IMR-90 (cell line): ENCODE measurements at regions not wholly inside any gene's neighbourhood (a gene's known extent, or its start where the extent isn't known, plus 50 kb on each side); places are given as distances from the start of the nearest gene placed in this dataset.

Experiments
- ATAC-seq: fragments of 200-7000 bp; cut with Tn5 transposase; 2 replicates; pipeline ENCODE4 v1.9.1; 2020; ENCODE audit warnings: low read depth, mild to moderate bottlenecking, moderate library complexity
- BruUV-seq: library from RNA; stranded (reverse); fragments of 400-500 nt; replicated peaks from 2 replicates; lab custom pipeline; 2021; lab: Mats Ljungman, UMichigan
- CTCF ChIA-PET: fragments of 300-600 bp; formaldehyde crosslinking; extraction: SDS; loops from one replicate; lab custom pipeline; 2021; ENCODE audit warnings: antibody characterized with exemption; lab: Yijun Ruan, JAX
- POLR2A ChIA-PET: fragments of 300-600 bp; sonication (Branson Sonifier 250); formaldehyde crosslinking; loops from one replicate; lab custom pipeline; 2022; ENCODE audit warnings: antibody characterized with exemption; ENCODE audit not compliant: unreplicated experiment; lab: Charles Lee
- DNase-seq: peaks from one replicate; pipeline ENCODE4 v3.0.0; 2013
- H2AFZ ChIP-seq: replicated peaks from 2 replicates; pipeline ENCODE3; 2013; ENCODE audit warnings: low read length, mild to moderate bottlenecking; ENCODE audit not compliant: poor library complexity
- H2AK5ac ChIP-seq: 2 replicates; pipeline ENCODE4 v1.6.1; 2013; ENCODE audit warnings: low read depth, low read length, inconsistent platforms
- H2AK9ac ChIP-seq: replicated peaks from 2 replicates; pipeline ENCODE3; 2013; ENCODE audit warnings: mild to moderate bottlenecking, low read depth, low read length, moderate library complexity; ENCODE audit not compliant: poor library complexity
- H2BK120ac ChIP-seq: 2 replicates; pipeline ENCODE4 v1.6.1; 2013; ENCODE audit warnings: low read depth, low read length, inconsistent platforms
- H2BK15ac ChIP-seq: 3 replicates; pipeline ENCODE4 v1.6.1; 2013; ENCODE audit warnings: low read depth, low read length, inconsistent platforms
- H2BK20ac ChIP-seq: 2 replicates; pipeline ENCODE4 v1.6.1; 2013; ENCODE audit warnings: low read depth, mild to moderate bottlenecking, inconsistent platforms, low read length, moderate library complexity
- H2BK5ac ChIP-seq: 2 replicates; pipeline ENCODE4 v1.6.1; 2013; ENCODE audit warnings: mild to moderate bottlenecking, low read depth, low read length, inconsistent platforms; ENCODE audit not compliant: poor library complexity, severe bottlenecking
- H3K14ac ChIP-seq: replicated peaks from 2 replicates; pipeline ENCODE4 v1.6.1; 2013; ENCODE audit warnings: low read depth, low read length, inconsistent platforms
- H3K18ac ChIP-seq: 2 replicates; pipeline ENCODE4 v1.6.1; 2013; ENCODE audit warnings: low read depth, low read length, control low read depth
- H3K23ac ChIP-seq: 2 replicates; pipeline ENCODE4 v1.6.1; 2013; ENCODE audit warnings: low read depth, low read length, inconsistent platforms
- H3K27ac ChIP-seq: 2 replicates; pipeline ENCODE4 v1.5.1; 2013; ENCODE audit warnings: mild to moderate bottlenecking, control low read depth, low read length; ENCODE audit not compliant: insufficient read depth
- H3K27me3 ChIP-seq: 2 replicates; pipeline ENCODE4 v1.6.1; 2013; ENCODE audit warnings: low read length; ENCODE audit not compliant: control insufficient read depth, insufficient read depth
- H3K36me3 ChIP-seq: 2 replicates; pipeline ENCODE4 v1.6.1; 2013; ENCODE audit warnings: low read length, mixed read lengths; ENCODE audit not compliant: control insufficient read depth, insufficient read depth
- H3K4ac ChIP-seq: 2 replicates; pipeline ENCODE4 v1.6.1; 2013; ENCODE audit warnings: low read depth, low read length, inconsistent platforms
- H3K4me1 ChIP-seq: 2 replicates; pipeline ENCODE4 v1.6.1; 2013; ENCODE audit warnings: low read length, mixed read lengths; ENCODE audit not compliant: control insufficient read depth, insufficient read depth
- H3K4me2 ChIP-seq: 2 replicates; pipeline ENCODE4 v1.6.1; 2013; ENCODE audit warnings: low read depth, mild to moderate bottlenecking, control low read depth, low read length, moderate library complexity
- H3K4me3 ChIP-seq: 2 replicates; pipeline ENCODE4 v1.5.1; 2013; ENCODE audit warnings: low read depth, mild to moderate bottlenecking, control low read depth, low read length, moderate library complexity; ENCODE audit not compliant: insufficient read depth
- H3K56ac ChIP-seq: 2 replicates; pipeline ENCODE4 v1.6.1; 2013; ENCODE audit warnings: low read length, inconsistent platforms; ENCODE audit not compliant: insufficient read depth; ENCODE audit errors: extremely low read depth
- H3K79me1 ChIP-seq, 2 experiments: 2 replicates each; pipeline ENCODE4 v1.6.1; 2013; ENCODE audit warnings: low read length in 2 of 2, inconsistent platforms in 1 of 2, low read depth in 1 of 2
- H3K9ac ChIP-seq: 2 replicates; pipeline ENCODE4 v1.6.1; 2013; ENCODE audit warnings: low read depth, low read length, control low read depth
- H3K9me1 ChIP-seq: 2 replicates; pipeline ENCODE4 v1.6.1; 2013; ENCODE audit warnings: low read length, inconsistent platforms; ENCODE audit not compliant: insufficient read depth
- H3K9me3 ChIP-seq: 2 replicates; pipeline ENCODE4 v1.6.1; 2013; ENCODE audit warnings: low read length; ENCODE audit not compliant: control insufficient read depth, insufficient read depth
- H4K20me1 ChIP-seq: 2 replicates; pipeline ENCODE4 v1.6.1; 2013; ENCODE audit warnings: low read length, inconsistent platforms; ENCODE audit not compliant: insufficient read depth
- H4K5ac ChIP-seq: 2 replicates; pipeline ENCODE4 v1.6.1; 2013; ENCODE audit warnings: mild to moderate bottlenecking, low read depth, low read length, control low read depth
- H4K8ac ChIP-seq, 2 experiments: 2 replicates each; pipeline ENCODE4 v1.6.1; 2013; ENCODE audit warnings: low read depth in 2 of 2, low read length in 2 of 2, control low read depth in 1 of 2, inconsistent platforms in 1 of 2
- H4K91ac ChIP-seq: 2 replicates; pipeline ENCODE4 v1.6.1; 2013; ENCODE audit warnings: low read depth, low read length, inconsistent platforms; ENCODE audit not compliant: insufficient read depth
- BHLHE40 ChIP-seq: fragments of 150-350 bp; IDR thresholded peaks from 2 replicates; pipeline ENCODE4 v1.6.1; 2016; ENCODE audit warnings: mild to moderate bottlenecking, low read depth, low read length
- ELK1 ChIP-seq: fragments of 150-350 bp; IDR thresholded peaks from 2 replicates; pipeline ENCODE4 v1.6.1; 2016; ENCODE audit warnings: low read depth, mild to moderate bottlenecking, low read length, moderate library complexity, borderline replicate concordance
- MAFK ChIP-seq: IDR thresholded peaks from 2 replicates; pipeline ENCODE4 v1.6.1; 2012; ENCODE audit warnings: low read depth, low read length, improper control_type of control experiment
- MXI1 ChIP-seq: IDR thresholded peaks from 2 replicates; pipeline ENCODE4 v1.6.1; 2012; ENCODE audit warnings: low read depth, mild to moderate bottlenecking, low read length, moderate library complexity, borderline replicate concordance
- NFE2L2 ChIP-seq: fragments of 150-350 bp; IDR thresholded peaks from 2 replicates; pipeline ENCODE4 v1.6.1; 2016; ENCODE audit warnings: low read depth, mild to moderate bottlenecking, low read length
- RAD21 ChIP-seq: IDR thresholded peaks from 2 replicates; pipeline ENCODE4 v1.6.1; 2012; ENCODE audit warnings: low read length, improper control_type of control experiment
- RFX5 ChIP-seq: IDR thresholded peaks from 2 replicates; pipeline ENCODE4 v1.8.0; 2012; ENCODE audit warnings: low read depth, mild to moderate bottlenecking, low read length, moderate library complexity
- USF2 ChIP-seq: fragments of 150-350 bp; IDR thresholded peaks from 2 replicates; pipeline ENCODE4 v1.6.1; 2017; ENCODE audit warnings: mild to moderate bottlenecking, antibody characterized with exemption, low read length, low read depth
- WGBS, 2 experiments: methylation state at CpG; one replicate each; pipeline versions ENCODE4 v1.1.5 to v1.1.7; 2013; ENCODE audit warnings: missing lambda C conversion rate in 2 of 2; ENCODE audit not compliant: insufficient read length in 1 of 2; ENCODE audit errors: extremely low coverage in 2 of 2; 5-methylcytosine and 5-hydroxymethylcytosine counted together
- dilution Hi-C: fragments of 300-500 bp; cut with HindIII; formaldehyde crosslinking; loops from one replicate; pipeline ENCODE4 v1.14.3; 2018; ENCODE audit warnings: low sequenced_read_pairs; ENCODE audit not compliant: unreplicated experiment
- in situ Hi-C: fragments of 300-500 bp; cut with MboI; formaldehyde crosslinking; loops from 3 replicates; pipeline ENCODE4 v1.14.3; 2019; ENCODE audit warnings: low sequenced_read_pairs, inconsistent platforms, mixed read lengths
- intact Hi-C: fragments of 100-400 bp; cut with micrococcal nuclease; formaldehyde crosslinking; loops from 2 replicates; pipeline ENCODE4 v1.10.0; 2022

GRCh38 chr2:82596581-82596980 lies 1862.5 kb downstream of the SUCLG1 start:
- Histone ChIP-seq H2BK20ac (no peak overlapping the region), H3K9me1 (no peaks in the 10 kb centered on the region), H3K36me3 (no peaks in the 10 kb centered on the region), H3K9ac (no peak overlapping the region), H4K5ac (no peak overlapping the region), H4K20me1 (no peaks in the 10 kb centered on the region), H2AFZ (no peak overlapping the region), H3K27ac (no peak overlapping the region), H3K79me1 (no peaks in the 10 kb centered on the region), H3K14ac (no peak overlapping the region), H3K9me3 (no peaks in the 10 kb centered on the region), H3K18ac (no peak overlapping the region), H3K4ac (no peak overlapping the region), H2BK5ac (no peak overlapping the region), H4K91ac (no peak overlapping the region), H2AK5ac (no peak overlapping the region), H3K4me1 (no peaks in the 10 kb centered on the region), H3K27me3 (no peaks in the 10 kb centered on the region), H2BK15ac (no peak overlapping the region), H2AK9ac (no peak overlapping the region), H3K4me3 (no peak overlapping the region), H3K56ac (no peak overlapping the region), H3K4me2 (no peak overlapping the region), H3K23ac (no peak overlapping the region), H4K8ac (no peak overlapping the region), H2BK120ac (no peak overlapping the region)
- no CpG with 5 or more reads among the region's 1 CpG for WGBS, 2 experiments
- dilution Hi-C loops = no loop called here
- ChIA-PET CTCF (no interaction called here), POLR2A (no interaction called here)
- ATAC-seq = no peak
- no peak for DNase-seq
- in situ Hi-C loops = no loop called here
- TF ChIP-seq USF2 (no peak), NFE2L2 (no peak), MAFK (no peak), BHLHE40 (no peak), ELK1 (no peak), RAD21 (no peak), MXI1 (no peak), RFX5 (no peak)
- no TSS peak for BruUV-seq
- intact Hi-C loops = no loop called here
